Muscle layer of duodenum (tissue), 2 donors: ENCODE measurements at regions not wholly inside any gene's neighbourhood (a gene's known extent, or its start where the extent isn't known, plus 50 kb on each side); places are given as distances from the start of the nearest gene placed in this dataset.
"Not testable (repeated sequence)": the region's sequence is repeated elsewhere in the genome, so short reads cannot be mapped to it uniquely, and the experiment has no call there.

ENCODE experiments used
- H3K27ac ChIP-seq: one replicate; pipeline ENCODE4 v1.7.0; 2013; ENCODE audit warnings: mild to moderate bottlenecking, low read length
- H3K27me3 ChIP-seq: one replicate; pipeline ENCODE4 v1.7.0; 2013; ENCODE audit warnings: low read depth, mild to moderate bottlenecking, control low read depth, low read length
- H3K36me3 ChIP-seq, 2 donors: one replicate each; pipeline ENCODE4 v1.7.0; 2013; ENCODE audit warnings: low read length in 2 of 2, control low read depth in 1 of 2, mild to moderate bottlenecking in 1 of 2; ENCODE audit not compliant: insufficient read depth in 2 of 2, control insufficient read depth in 1 of 2
- H3K4me1 ChIP-seq, 2 donors: one replicate each; pipeline ENCODE4 v1.7.0; 2013; ENCODE audit warnings: low read length in 2 of 2, mild to moderate bottlenecking in 2 of 2, control low read depth in 1 of 2, moderate library complexity in 1 of 2; ENCODE audit not compliant: insufficient read depth in 2 of 2, control insufficient read depth in 1 of 2
- H3K4me3 ChIP-seq, 2 donors: one replicate each; pipeline ENCODE4 v1.7.0; 2013; ENCODE audit warnings: low read length in 2 of 2, low read depth in 1 of 2, mild to moderate bottlenecking in 1 of 2
- H3K9me3 ChIP-seq, 2 donors: one replicate each; pipeline ENCODE4 v1.7.0; 2013; ENCODE audit warnings: low read length in 2 of 2, control low read depth in 1 of 2, mild to moderate bottlenecking in 1 of 2; ENCODE audit not compliant: control insufficient read depth in 1 of 2
- donor health status: healthy.

- Histone ChIP-seq H3K9me3 (no peaks in the 10 kb centered on the region), H3K36me3 (no peaks in the 10 kb centered on the region), H3K4me1 (peaks cover 3 to 6% of the 10 kb centered on the region in 2 donors), H3K4me3 (no peak overlapping the region), H3K27ac (no peak overlapping the region), H3K27me3 (no peaks in the 10 kb centered on the region)
Observed at GRCh38 chr6:132198896-132199295, 202.4 kb downstream of the MOXD1 start.

GRCh38 chr6:132198040-132198439, 203.2 kb downstream of the MOXD1 start:
- Histone ChIP-seq H3K9me3 (no peaks in the 10 kb centered on the region), H3K36me3 (no peaks in the 10 kb centered on the region), H3K4me1 (peaks cover 3 to 6% of the 10 kb centered on the region in 2 donors), H3K4me3 (no peak overlapping the region), H3K27ac (no peak overlapping the region), H3K27me3 (no peaks in the 10 kb centered on the region)

- Histone ChIP-seq H3K27me3 (no peaks in the 10 kb centered on the region), H3K27ac (no peak overlapping the region), H3K9me3 (no peaks in the 10 kb centered on the region), H3K4me3 (no peak overlapping the region), H3K4me1 (no peaks in the 10 kb centered on the region), H3K36me3 (no peaks in the 10 kb centered on the region)
Observed at GRCh38 chr6:132194529-132194928, 206.7 kb downstream of the MOXD1 start.

- Histone ChIP-seq H3K4me3 (no peak overlapping the region), H3K36me3 (no peaks in the 10 kb centered on the region), H3K9me3 (no peaks in the 10 kb centered on the region), H3K27me3 (no peaks in the 10 kb centered on the region), H3K4me1 (no peaks in the 10 kb centered on the region), H3K27ac (no peak overlapping the region)
Observed at GRCh38 chr6:132192631-132193030, 208.6 kb downstream of the MOXD1 start.

GRCh38 chr6:132190815-132191175, 210.5 kb downstream of the MOXD1 start:
- no peaks in the 10 kb centered on the region for H3K9me3 ChIP-seq
- H3K36me3 ChIP-seq, result no peaks in the 10 kb centered on the region
- H3K4me1 ChIP-seq, result no peaks in the 10 kb centered on the region
- H3K27me3 ChIP-seq, result no peaks in the 10 kb centered on the region
- H3K4me3 ChIP-seq, result no peak overlapping the region
- no peak overlapping the region for H3K27ac ChIP-seq

- no peaks in the 10 kb centered on the region for H3K9me3 ChIP-seq
- H3K4me3 ChIP-seq, result no peak overlapping the region
- no peaks in the 10 kb centered on the region for H3K27me3 ChIP-seq
- H3K27ac ChIP-seq, result peak overlapping the region; percentile 36
- no peaks in the 10 kb centered on the region for H3K4me1 ChIP-seq
- H3K36me3 ChIP-seq, result no peaks in the 10 kb centered on the region
Observed at GRCh38 chr6:132190097-132190814, 211.0 kb downstream of the MOXD1 start.

- Histone ChIP-seq H3K4me1 (no peaks in the 10 kb centered on the region), H3K27ac (no peak overlapping the region), H3K27me3 (no peaks in the 10 kb centered on the region), H3K9me3 (no peaks in the 10 kb centered on the region), H3K36me3 (no peaks in the 10 kb centered on the region), H3K4me3 (no peak overlapping the region)
Observed at GRCh38 chr6:132188556-132189264, 212.6 kb downstream of the MOXD1 start.

- no peaks in the 10 kb centered on the region for H3K9me3 ChIP-seq
- no peak overlapping the region for H3K4me3 ChIP-seq
- no peak overlapping the region for H3K27ac ChIP-seq
- H3K36me3 ChIP-seq, result no peaks in the 10 kb centered on the region
- no peaks in the 10 kb centered on the region for H3K27me3 ChIP-seq
- H3K4me1 ChIP-seq, result no peaks in the 10 kb centered on the region
Observed at GRCh38 chr6:132187816-132188215, 213.5 kb downstream of the MOXD1 start.

- H3K4me3 ChIP-seq, H3K36me3 ChIP-seq, H3K4me1 ChIP-seq, H3K9me3 ChIP-seq, H3K27ac ChIP-seq, H3K27me3 ChIP-seq: not testable (repeated sequence)
Observed at GRCh38 chr6:132184966-132185365, 216.3 kb downstream of the MOXD1 start.

- no peaks in the 10 kb centered on the region for H3K27me3 ChIP-seq
- H3K36me3 ChIP-seq, result no peaks in the 10 kb centered on the region
- no peaks in the 10 kb centered on the region for H3K4me1 ChIP-seq
- H3K27ac ChIP-seq, result no peak overlapping the region
- H3K4me3 ChIP-seq, result no peak overlapping the region
- no peaks in the 10 kb centered on the region for H3K9me3 ChIP-seq
Observed at GRCh38 chr6:132179955-132180354, 221.3 kb downstream of the MOXD1 start.

GRCh38 chr6:132174919-132175318, 223.7 kb upstream of the CCN2 start:
- Histone ChIP-seq H3K9me3 (no peaks in the 10 kb centered on the region), H3K27ac (no peak overlapping the region), H3K36me3 (no peaks in the 10 kb centered on the region), H3K4me1 (no peaks in the 10 kb centered on the region), H3K27me3 (no peaks in the 10 kb centered on the region), H3K4me3 (no peak overlapping the region)

- H3K36me3 ChIP-seq, result no peaks in the 10 kb centered on the region
- H3K4me3 ChIP-seq, result no peak overlapping the region
- no peak overlapping the region for H3K27ac ChIP-seq
- no peaks in the 10 kb centered on the region for H3K9me3 ChIP-seq
- no peaks in the 10 kb centered on the region for H3K27me3 ChIP-seq
- peaks cover 0 to 4% of the 10 kb centered on the region in 2 donors for H3K4me1 ChIP-seq
Observed at GRCh38 chr6:132168961-132169360, 217.8 kb upstream of the CCN2 start.
